Amygdala (tissue), 56 donors: ENCODE measurements at regions not wholly inside any gene's neighbourhood (a gene's known extent, or its start where the extent isn't known, plus 50 kb on each side); places are given as distances from the start of the nearest gene placed in this dataset.
"Not testable (repeated sequence)": the region's sequence is repeated elsewhere in the genome, so short reads cannot be mapped to it uniquely, and the experiment has no call there.

Experiments used
- DNase-seq, 56 donors: peaks; one replicate each; lab custom pipeline; 2025; lab: John Stamatoyannopoulos, UW

DNA sequence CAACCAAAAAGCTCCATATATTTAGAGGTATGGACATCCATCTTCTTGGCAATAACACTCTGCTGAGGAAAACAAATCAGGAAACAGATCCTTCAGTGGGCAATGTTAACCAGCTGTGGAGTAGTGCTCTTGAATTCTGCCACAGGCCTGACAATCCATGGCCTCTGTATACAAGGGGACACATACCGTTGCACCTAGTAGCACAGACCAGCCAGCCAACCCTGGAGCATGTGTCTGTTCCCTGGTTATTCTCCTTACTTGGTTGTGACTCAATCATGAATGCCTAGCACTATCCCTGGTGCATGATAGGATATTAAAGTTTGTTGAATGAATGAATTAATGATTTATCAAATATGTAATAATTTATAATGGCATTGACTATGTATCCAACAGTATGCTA lies 261.4 kb upstream of the MGAT5 start:
- no peak for DNase-seq

DNA sequence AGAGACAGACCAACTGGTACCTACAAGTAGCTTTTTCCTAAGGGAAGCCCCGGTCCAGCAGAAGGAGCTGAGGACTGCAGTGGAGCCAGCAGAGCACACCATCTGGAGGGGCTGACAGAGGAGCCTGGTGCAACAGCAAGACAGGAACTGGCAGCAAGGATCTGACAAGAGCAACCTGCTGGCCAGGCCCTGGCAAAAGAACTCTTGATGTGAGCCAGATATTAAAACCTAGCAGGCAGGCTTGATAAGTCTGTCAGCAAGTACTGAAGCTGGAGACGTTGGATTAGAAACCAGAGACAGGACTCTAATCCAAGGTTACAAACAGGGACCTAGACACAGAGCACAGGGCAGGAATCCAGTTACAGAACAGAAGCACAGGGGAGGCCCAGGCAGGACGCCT lies 260.7 kb upstream of the MGAT5 start:
- no peak for DNase-seq

DNA sequence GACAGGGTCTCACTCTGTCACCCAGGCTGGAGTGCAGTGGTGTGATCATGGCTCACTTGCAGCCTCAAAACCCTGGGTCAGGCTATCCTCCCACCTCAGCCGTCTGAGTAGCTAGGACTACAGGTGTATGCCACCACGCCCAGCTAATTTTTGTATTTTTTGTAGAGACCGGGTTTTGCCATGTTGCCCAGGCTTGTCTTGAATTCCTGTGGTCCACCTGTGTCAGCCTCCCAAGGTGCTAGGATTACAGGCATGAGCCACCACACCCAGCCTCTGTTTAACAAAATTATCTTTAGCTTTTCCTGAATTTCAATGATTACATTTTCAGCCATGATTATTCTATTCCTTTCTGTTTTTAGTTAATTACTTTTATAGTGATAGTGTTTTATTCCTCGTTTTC lies 255.1 kb upstream of the MGAT5 start:
- not testable (repeated sequence) for DNase-seq

- DNase-seq, result no peak
Observed at GRCh38 chr2:134002391-134002790, 251.5 kb upstream of the MGAT5 start.

GRCh38 chr2:134002921-134003320 lies 251.0 kb upstream of the MGAT5 start:
- no peak for DNase-seq

- DNase-seq, result no peak
Observed at GRCh38 chr2:134004467-134004866, 249.4 kb upstream of the MGAT5 start.

DNA sequence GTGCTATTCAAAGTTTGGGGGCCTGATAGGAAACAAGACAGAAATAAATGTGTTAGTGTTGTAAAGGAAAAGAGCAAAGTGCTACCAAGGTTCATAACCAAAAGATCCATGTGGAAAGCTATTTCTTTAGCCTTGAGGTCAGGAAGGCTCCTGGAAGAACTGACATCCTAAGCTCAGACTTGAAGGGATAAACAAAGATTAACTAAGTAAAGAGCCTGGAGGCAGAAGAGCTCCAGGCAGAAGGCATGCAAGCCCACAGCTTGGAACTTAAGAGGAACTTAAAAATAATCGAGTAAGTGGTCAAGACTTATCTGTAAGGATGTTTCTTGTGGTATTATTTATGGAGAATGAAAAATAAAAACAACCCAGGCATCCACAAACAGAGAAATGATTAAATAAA lies 245.0 kb upstream of the MGAT5 start:
- DNase-seq, result no peak

- no peak for DNase-seq
Observed at GRCh38 chr2:134009440-134009839, 244.4 kb upstream of the MGAT5 start.

GRCh38 chr2:134009906-134010305 lies 244.0 kb upstream of the MGAT5 start:
- not testable (repeated sequence) for DNase-seq

DNA sequence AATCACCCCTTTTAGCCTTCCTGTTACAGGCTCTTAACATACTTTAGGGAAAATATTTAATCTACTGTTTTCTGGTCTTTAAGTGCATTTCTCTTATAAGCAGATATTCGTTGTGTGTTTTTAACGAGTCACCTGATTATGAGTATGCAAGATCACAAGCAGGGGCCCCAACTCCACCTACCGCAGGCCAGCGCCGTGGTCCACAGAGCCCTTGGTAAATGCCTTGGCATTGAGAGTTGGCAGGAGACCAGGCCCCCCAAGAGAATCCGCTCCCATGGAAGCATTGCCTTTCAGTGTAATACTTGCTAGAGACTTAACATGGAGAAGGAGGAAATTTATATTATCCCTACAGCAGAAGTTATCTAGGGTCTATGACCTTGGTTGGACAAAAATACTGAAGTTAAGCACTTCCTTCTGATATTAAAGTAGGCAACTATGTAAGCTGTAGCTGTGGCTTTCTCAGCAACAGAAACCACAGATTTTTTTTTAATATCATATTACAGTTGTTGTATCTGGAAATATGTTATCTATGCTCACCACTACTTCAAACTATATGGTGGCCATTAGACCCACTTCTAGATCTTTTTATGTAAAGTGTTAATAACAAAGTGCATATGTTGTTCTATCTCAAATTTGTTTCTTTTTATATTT lies 241.8 kb upstream of the MGAT5 start:
- no peak for DNase-seq

DNA sequence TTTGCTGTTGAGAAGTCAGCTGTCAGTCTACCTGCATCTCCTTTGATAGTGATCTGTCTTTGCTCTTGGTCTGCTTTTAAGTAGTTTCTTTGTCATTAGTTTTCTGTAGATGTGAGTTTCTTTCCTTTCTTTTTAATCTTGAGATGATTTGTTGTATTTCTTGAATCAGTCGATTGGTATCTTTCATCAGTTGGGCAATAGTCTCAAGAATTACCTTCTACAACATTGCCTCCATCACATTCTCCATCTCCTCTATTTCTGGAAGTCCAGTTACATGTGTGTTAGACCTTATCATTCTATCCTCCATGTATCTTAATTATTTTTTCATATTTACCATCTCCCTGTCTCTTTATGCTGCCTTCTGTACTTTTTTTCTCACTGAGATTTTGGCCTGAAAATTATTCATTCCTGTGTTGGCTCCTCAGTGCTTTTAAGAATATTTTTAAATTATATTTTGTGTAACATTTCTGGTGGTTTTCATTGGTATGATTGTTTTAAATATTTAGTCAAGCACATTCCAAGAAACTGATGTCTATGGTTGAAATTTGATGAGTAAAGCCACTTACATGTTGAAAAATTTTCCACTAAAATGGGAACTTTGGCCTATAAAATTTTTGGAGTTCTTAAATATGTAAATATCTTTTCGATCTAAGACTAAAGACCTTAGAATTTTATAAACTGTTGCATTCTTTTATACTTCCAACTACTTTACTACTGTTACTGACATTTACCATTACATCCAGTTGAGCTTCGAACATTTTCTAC lies 239.5 kb upstream of the MGAT5 start:
- DNase-seq, result no peak

- no peak for DNase-seq
Observed at GRCh38 chr2:134019871-134020270, 234.0 kb upstream of the MGAT5 start.

- no peak for DNase-seq
Observed at GRCh38 chr2:134020608-134021007, 233.3 kb upstream of the MGAT5 start.

- DNase-seq, result no peak
Observed at GRCh38 chr2:134021830-134022524, 231.9 kb upstream of the MGAT5 start.

- no peak for DNase-seq
Observed at GRCh38 chr2:134023854-134024253, 230.0 kb upstream of the MGAT5 start.

- no peak for DNase-seq
Observed at GRCh38 chr2:134027980-134028379, 225.9 kb upstream of the MGAT5 start.

- no peak for DNase-seq
Observed at GRCh38 chr2:134029418-134029817, 224.5 kb upstream of the MGAT5 start.

DNA sequence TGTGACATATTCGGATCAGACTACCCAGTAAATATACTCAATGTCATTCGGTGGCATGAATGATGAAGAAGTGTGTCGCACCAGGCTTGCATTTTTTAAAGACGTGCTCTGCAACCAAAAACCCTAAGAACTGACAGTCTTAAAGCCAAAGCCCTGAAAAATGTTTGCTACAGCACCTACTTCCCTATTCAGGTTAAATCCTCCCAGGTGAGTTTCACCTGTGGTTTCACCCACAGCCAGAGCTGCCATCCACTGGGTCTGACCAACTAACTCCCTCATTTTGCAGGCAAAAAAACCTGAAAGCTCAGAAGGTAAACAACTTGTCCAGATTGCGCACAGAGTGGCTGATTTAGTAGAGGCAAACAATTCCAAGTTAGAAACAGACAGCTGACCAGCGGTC lies 222.3 kb upstream of the MGAT5 start:
- no peak for DNase-seq

DNA sequence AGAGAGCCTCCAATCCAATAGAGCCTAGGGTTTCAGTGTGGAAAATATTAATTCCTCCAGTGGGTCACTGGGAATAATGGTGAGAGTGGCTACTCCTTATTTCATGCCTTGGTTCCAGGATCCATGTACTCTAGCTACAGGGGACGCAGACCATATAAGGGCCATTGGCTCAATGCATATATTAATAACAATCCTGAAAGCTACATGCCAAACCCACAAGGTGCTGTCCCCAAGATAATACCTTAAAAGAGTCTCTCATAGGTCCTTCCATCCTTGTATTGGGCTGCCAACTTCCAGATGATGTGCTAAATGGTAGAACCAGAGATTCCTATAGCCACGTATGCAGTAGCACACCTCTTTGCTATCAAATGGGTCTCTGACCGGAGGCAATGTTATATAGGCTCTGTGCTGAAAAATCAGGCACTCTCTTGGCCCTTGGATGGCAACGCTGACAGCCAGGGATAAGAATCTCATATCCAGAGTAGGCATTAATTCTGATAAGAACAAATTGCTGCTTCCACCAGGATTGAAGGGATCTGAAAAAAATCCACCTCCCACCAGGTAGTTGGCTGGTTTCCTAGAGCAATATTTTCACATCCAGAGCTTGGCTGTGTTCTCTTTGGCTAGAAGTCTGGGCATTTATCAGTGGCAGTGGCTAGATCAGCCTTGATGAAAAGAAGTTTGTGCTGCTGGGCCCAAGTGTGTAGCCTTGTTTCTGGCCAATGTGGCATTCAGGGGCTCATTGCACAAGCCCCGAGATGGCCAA lies 218.1 kb upstream of the MGAT5 start:
- DNase-seq, result no peak

DNA sequence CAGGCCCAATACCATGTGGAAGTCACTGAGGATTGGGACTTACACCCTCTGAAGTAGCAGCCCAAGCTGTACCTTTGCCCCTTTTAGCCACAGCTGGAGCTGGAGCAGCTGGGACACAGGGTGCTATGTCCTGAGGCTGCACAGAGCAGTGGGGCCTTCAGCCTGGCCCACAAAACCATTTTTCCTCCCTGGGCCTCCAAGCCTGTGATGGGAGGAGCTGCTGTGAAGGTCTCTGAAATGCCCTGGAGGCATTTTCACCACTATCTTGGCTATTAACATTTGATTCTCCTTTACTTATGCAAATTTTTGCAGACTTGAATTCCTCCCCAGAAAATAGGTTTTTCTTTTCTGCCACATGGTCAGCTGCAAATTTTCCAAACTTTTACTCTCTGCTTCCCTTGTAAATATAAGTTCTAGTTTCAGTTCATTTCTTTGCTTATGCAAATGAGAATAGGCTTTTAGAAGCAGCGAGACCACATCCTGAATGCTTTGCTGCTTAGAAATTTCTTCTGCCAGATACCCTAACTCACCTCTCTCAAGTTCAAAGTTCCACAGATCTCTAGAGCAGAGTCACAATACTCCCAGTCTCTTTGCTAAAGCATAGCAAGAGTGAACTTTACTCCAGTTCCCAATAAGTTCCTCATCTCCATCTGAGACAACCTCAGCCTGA lies 213.8 kb upstream of the MGAT5 start:
- no peak for DNase-seq
